ENCODE measurements at regions not wholly inside any gene's neighbourhood (a gene's known extent, or its start where the extent isn't known, plus 50 kb on each side); places are given as distances from the start of the nearest gene placed in this dataset.

DNA sequence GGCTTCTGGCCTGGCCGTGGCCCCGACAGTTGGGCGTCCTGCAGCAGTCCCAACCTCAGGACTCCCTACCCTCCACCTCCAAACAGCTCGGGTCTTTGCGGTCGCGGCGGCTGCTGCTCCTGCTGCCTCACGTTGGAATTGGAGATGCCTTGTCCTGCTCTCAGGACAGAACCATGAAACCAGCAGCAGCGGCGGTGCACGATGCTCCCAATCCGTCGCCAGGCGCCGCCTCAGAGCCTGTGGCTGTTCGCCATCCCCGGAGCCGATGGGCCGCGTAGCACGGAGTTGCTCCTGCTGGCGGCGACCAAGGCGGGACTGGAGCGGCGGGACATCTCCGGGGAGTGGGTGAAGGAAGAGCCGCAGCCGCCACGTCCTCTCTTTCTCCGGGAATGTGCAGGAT is 1965.9 kb downstream of the TP53TG3F start:
- TF ChIP-seq, protein P1, sequence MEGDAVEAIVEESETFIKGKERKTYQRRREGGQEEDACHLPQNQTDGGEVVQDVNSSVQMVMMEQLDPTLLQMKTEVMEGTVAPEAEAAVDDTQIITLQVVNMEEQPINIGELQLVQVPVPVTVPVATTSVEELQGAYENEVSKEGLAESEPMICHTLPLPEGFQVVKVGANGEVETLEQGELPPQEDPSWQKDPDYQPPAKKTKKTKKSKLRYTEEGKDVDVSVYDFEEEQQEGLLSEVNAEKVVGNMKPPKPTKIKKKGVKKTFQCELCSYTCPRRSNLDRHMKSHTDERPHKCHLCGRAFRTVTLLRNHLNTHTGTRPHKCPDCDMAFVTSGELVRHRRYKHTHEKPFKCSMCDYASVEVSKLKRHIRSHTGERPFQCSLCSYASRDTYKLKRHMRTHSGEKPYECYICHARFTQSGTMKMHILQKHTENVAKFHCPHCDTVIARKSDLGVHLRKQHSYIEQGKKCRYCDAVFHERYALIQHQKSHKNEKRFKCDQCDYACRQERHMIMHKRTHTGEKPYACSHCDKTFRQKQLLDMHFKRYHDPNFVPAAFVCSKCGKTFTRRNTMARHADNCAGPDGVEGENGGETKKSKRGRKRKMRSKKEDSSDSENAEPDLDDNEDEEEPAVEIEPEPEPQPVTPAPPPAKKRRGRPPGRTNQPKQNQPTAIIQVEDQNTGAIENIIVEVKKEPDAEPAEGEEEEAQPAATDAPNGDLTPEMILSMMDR (IDR thresholded peaks at IDR 0.05), result no peak
- TF ChIP-seq POLR2A (IDR thresholded peaks at IDR 0.05), result no peak
- TF ChIP-seq POLR2AphosphoS5 (IDR thresholded peaks at IDR 0.05), result no peak
